ENCODE measurements at regions not wholly inside any gene's neighbourhood (a gene's known extent, or its start where the extent isn't known, plus 50 kb on each side); places are given as distances from the start of the nearest gene placed in this dataset.

DNA sequence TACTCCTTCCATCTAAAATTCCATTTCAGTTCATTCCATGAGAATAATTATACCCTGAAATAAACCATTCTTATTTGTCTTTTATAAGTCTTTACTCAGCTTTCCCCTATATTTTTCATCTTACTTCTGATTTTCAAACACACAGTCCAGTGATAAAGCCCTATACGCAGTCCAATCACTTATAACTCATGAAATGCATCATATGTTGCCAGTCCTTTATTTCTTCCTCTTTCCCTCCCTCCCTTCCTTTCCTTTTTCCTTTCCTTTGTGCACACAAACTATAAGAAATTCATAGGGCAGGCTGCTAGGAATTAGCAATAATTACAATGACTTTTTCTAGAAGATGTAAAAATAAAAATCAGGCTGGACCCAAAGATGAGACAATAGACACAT lies 58.8 kb upstream of the RPS23 start:
- TF ChIP-seq, protein P1, sequence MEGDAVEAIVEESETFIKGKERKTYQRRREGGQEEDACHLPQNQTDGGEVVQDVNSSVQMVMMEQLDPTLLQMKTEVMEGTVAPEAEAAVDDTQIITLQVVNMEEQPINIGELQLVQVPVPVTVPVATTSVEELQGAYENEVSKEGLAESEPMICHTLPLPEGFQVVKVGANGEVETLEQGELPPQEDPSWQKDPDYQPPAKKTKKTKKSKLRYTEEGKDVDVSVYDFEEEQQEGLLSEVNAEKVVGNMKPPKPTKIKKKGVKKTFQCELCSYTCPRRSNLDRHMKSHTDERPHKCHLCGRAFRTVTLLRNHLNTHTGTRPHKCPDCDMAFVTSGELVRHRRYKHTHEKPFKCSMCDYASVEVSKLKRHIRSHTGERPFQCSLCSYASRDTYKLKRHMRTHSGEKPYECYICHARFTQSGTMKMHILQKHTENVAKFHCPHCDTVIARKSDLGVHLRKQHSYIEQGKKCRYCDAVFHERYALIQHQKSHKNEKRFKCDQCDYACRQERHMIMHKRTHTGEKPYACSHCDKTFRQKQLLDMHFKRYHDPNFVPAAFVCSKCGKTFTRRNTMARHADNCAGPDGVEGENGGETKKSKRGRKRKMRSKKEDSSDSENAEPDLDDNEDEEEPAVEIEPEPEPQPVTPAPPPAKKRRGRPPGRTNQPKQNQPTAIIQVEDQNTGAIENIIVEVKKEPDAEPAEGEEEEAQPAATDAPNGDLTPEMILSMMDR (CRISPR knock-in tag; IDR thresholded peaks at IDR 0.05): no peak
- TF ChIP-seq KAT8 (CRISPR knock-in tag; IDR thresholded peaks at IDR 0.05) (no peak), ZNF652 (CRISPR knock-in tag; IDR thresholded peaks at IDR 0.05; ENCODE audit: borderline replicate concordance, low read depth) (no peak), EZH2 (conservative IDR thresholded peaks at IDR 0.05; ENCODE audit: low read depth, low read length) (no peak), ZNF44 (CRISPR knock-in tag; IDR thresholded peaks at IDR 0.05) (no peak), ATF1 (CRISPR knock-in tag; IDR thresholded peaks at IDR 0.05) (no peak), SRF (IDR thresholded peaks at IDR 0.05; ENCODE audit: low read depth, low read length) (no peak), BHLHE40 (IDR thresholded peaks at IDR 0.05; ENCODE audit: low read length) (no peak), DR1 (CRISPR knock-in tag; IDR thresholded peaks at IDR 0.05) (no peak), SP1 (IDR thresholded peaks at IDR 0.05) (no peak), SP1 (CRISPR knock-in tag; IDR thresholded peaks at IDR 0.05) (no peak), IRF2 (CRISPR knock-in tag; IDR thresholded peaks at IDR 0.05) (no peak), RBAK (CRISPR knock-in tag; IDR thresholded peaks at IDR 0.05) (no peak)
- TF ChIP-seq, protein P2, sequence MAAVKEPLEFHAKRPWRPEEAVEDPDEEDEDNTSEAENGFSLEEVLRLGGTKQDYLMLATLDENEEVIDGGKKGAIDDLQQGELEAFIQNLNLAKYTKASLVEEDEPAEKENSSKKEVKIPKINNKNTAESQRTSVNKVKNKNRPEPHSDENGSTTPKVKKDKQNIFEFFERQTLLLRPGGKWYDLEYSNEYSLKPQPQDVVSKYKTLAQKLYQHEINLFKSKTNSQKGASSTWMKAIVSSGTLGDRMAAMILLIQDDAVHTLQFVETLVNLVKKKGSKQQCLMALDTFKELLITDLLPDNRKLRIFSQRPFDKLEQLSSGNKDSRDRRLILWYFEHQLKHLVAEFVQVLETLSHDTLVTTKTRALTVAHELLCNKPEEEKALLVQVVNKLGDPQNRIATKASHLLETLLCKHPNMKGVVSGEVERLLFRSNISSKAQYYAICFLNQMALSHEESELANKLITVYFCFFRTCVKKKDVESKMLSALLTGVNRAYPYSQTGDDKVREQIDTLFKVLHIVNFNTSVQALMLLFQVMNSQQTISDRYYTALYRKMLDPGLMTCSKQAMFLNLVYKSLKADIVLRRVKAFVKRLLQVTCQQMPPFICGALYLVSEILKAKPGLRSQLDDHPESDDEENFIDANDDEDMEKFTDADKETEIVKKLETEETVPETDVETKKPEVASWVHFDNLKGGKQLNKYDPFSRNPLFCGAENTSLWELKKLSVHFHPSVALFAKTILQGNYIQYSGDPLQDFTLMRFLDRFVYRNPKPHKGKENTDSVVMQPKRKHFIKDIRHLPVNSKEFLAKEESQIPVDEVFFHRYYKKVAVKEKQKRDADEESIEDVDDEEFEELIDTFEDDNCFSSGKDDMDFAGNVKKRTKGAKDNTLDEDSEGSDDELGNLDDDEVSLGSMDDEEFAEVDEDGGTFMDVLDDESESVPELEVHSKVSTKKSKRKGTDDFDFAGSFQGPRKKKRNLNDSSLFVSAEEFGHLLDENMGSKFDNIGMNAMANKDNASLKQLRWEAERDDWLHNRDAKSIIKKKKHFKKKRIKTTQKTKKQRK (IDR thresholded peaks at IDR 0.05; ENCODE audit: low read length): no peak
- TF ChIP-seq, protein P3, sequence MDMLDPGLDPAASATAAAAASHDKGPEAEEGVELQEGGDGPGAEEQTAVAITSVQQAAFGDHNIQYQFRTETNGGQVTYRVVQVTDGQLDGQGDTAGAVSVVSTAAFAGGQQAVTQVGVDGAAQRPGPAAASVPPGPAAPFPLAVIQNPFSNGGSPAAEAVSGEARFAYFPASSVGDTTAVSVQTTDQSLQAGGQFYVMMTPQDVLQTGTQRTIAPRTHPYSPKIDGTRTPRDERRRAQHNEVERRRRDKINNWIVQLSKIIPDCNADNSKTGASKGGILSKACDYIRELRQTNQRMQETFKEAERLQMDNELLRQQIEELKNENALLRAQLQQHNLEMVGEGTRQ (IDR thresholded peaks at IDR 0.05; ENCODE audit: low read depth, low read length): no peak
- TF ChIP-seq, protein P3 (CRISPR knock-in tag; IDR thresholded peaks at IDR 0.05; ENCODE audit: borderline replicate concordance): no peak

All from HepG2 (cell line).